GM21367 (cell line): ENCODE measurements at regions not wholly inside any gene's neighbourhood (a gene's known extent, or its start where the extent isn't known, plus 50 kb on each side); places are given as distances from the start of the nearest gene placed in this dataset.
"Not testable (repeated sequence)": the region's sequence is repeated elsewhere in the genome, so short reads cannot be mapped to it uniquely, and the experiment has no call there.

Source experiments
- ATAC-seq: cut with Tn5 transposase; IDR thresholded peaks from one replicate; pipeline ENCODE4 v1.9.1; 2021; ENCODE audit not compliant: unreplicated experiment

DNA sequence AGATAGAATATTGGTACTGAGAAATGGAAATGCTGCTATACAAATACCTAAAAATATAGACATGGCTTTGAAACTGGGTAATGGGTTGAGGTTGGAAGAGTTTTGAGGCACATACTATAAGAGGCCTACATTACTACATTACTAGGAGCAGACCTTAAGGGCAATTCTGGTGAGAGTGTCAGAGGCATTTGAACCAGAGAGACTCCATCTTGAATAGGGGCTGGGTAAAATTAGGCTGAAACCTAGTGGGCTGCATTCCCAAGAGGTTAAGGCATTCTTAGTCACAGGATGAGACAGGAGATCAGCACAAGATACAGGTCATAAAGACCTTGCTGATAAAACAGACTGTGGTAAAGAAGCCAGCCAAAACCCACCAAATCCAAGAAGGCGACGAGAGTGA lies 104.6 kb upstream of the ADRA1B start:
- no peak for ATAC-seq

DNA sequence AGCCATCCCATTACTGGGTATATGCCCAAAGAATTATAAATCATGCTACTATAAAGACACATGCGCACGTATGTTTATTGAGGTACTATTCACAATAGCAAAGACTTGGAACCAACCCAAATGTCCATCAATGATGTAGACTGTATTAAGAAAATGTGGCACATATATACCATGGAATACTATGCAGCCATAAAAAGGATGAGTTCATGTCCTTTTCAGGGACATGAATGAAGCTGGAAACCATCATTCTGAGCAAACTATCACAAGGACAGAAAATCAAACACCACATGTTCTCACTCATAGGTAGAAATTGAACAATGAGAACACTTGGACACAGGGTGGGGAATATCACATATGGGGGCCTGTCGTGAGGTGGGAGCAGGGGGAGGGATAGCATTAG lies 103.5 kb upstream of the ADRA1B start:
- not testable (repeated sequence) for ATAC-seq

DNA sequence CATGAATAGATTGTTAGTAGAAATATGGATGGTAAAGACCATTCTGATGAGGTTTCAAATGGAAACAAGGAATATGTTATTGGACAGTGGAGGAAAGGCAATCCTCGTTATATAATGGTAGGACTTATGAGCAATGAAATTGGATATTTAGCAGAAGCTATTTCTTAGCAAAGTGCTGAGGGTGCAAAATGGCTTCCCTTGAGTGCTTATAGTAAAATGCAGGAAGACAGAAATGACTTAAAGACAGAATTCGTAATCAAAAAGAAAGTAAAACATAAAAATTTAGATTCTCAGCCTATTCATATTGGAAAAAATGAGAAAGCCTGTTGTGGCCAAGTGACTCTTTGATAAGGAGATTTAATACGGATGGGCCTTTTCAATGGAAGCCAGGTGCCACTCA lies 102.1 kb upstream of the ADRA1B start:
- ATAC-seq = no peak

DNA sequence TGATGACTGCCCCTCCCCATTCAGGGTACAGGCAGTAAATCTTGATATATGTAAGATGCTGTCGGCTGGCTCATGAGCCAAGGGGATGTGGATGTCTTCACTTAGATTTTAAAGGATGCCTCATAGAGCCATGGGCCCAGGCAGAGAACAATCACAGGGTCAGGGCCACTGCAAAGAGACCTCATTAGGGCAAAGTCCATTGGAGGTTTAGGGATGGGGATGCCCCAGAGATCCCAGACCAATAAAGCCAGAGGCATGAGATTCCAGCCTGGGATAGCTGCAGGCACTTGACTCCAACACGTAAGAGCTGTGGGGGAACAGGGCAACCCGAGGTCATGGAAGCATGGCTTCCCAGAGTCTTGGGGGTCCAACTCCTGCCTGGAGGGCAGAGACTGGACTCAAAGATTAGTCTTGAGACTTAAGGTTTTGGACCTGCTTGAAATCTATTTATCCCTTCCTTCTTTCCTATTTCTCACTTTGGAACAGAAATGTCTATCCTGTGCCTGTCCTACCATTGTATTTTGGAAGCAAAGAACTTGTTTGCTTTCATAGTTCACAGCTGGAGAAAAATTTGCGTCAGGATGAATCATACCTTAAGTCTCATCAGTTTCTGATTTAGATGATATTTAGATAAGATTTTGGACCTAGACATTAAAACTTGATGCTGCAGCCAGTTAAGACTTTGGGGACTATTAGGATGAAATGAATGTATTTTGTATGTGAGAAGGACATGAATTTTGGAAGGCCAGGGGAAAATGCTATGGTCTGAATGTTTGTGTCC lies 101.3 kb upstream of the ADRA1B start:
- ATAC-seq = no peak

- ATAC-seq = no peak
Observed at GRCh38 chr5:159817262-159818029, 98.8 kb upstream of the ADRA1B start.

- no peak for ATAC-seq
Observed at GRCh38 chr5:159819591-159820411, 96.5 kb upstream of the ADRA1B start.

DNA sequence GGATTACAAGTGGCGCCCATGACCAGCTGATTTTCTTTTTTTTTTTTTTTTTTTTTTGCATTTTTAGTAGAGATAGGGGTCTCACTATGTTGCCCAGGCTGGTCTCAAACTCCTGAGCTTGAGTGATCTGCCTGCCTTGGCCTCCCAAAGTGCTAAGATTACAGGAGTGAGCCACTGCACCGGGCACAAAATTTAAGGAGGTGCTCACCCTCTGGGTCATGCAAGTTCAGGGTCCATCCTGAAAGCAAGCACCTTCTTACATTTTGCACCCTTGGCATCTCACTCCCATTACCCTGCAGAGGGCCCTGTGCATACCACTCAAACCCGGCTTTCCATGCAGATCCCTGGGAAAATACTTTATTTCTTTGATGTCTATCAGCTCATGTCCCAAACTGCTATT lies 95.6 kb upstream of the ADRA1B start:
- ATAC-seq = no peak

- ATAC-seq = no peak
Observed at GRCh38 chr5:159821461-159821940, 94.8 kb upstream of the ADRA1B start.

DNA sequence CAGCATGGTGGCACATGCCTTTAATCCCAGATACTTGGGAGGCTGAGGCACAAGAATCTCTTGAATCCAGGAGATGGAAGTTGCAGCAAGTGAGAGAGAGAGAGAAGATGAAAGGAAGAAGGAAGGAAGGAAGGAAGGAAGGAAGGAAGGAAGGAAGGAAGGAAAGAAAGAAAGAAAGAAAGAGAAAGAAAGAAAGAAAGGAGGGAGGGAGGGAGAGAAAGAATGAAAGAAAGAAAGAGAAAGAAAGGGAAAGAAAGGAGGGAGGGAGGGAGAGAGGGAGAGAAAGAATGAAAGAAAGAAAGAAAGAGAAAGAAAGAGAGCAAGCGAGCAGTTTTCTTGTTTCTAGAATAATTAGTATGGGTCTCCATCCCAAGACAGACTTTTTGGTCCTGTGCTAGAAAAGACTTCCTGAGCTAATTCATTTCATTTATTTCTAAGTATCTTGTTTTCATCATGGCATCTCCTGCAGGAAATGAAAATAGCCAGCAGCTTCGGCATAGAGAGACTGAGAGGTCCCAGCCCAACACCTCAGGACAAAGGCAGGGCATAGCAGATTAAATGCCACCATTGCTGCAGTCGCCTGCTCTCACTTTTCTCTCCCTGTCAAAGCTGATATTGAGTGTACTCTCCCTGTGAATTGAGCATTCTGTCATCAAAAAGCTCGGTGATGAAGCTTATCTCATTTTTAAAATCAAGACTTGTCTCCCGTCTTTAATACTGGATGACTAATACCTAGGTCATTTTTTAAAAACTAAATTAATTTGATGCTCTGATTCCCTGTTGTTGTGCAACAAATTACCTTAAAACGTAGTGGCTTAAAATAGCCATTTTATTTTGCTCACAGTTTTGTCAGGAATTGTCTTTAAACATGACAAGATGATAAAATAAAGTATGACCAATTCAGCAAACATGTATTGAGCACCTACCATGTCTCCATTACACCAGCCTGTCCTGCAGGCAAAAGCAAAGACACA lies 91.8 kb upstream of the ADRA1B start:
- ATAC-seq = no peak

GRCh38 chr5:159825551-159826051 lies 90.7 kb upstream of the ADRA1B start:
- ATAC-seq = no peak

DNA sequence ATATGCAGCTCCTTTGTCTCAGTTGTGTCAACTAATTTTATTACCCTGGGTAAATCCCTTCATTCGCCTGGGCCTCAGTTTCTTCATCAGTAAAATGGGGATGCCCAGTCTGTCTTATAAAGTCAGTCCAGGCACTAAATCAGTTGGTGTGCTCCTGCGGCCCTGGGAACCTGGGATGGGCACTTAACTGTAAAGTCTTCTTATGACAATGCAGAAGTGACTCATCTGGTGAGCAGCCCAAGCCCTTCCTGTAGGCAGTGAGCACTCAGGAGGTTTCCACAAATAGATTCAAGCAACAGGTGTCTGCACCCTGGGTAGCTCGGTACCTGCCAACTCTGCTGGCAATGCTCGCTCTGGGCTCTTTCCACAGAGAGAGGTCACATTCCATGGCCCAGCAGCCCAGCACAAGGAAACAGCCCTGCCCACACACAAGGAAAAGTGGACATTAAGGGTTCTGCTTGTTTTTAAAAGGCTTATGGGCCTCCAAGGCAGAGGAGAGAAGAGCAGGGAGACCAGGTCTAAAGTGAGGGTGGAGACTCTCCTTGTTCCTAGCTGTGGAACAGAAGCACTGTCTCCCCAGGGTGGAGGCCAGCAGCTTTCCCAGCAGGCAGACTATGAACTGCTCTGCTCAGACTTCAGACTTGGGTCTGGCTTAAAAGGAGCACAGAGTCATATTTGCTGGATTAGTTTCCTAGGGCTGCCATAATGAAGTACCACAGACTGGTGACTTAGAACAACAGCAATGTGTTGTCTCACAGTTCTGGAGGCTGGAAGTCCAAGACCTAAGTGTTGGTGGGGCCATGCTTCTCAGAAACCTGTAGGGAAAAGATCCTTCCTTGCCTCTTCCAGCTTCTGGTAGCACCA lies 89.7 kb upstream of the ADRA1B start:
- peak; percentile 96 for ATAC-seq

GRCh38 chr5:159827861-159828260 lies 88.4 kb upstream of the ADRA1B start:
- no peak for ATAC-seq

GRCh38 chr5:159832073-159832472 lies 84.2 kb upstream of the ADRA1B start:
- ATAC-seq = no peak

GRCh38 chr5:159833088-159833487 lies 83.2 kb upstream of the ADRA1B start:
- no peak for ATAC-seq

GRCh38 chr5:159833846-159834245 lies 82.4 kb upstream of the ADRA1B start:
- ATAC-seq = no peak

DNA sequence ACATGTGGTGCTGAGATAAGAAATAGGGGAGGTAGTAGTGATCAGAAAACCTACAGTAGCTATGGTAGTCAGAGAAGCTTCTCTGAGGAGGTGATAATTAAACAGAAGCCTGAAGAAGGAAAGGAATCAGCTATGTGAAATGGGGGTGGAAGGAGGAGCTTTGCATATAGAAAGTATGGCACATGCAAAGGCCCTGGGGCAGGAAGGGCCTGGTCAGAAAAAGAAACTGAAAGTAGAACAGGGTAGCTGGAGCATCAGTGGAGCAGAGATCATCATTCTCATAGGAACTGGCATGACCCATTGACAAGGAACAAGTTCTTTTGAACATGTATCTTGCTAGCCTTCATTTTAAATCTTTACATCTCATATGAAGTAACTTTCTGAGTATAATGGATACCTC lies 80.7 kb upstream of the ADRA1B start:
- no peak for ATAC-seq

GRCh38 chr5:159836691-159837090 lies 79.6 kb upstream of the ADRA1B start:
- ATAC-seq = no peak

GRCh38 chr5:159837860-159838259 lies 78.4 kb upstream of the ADRA1B start:
- no peak for ATAC-seq

DNA sequence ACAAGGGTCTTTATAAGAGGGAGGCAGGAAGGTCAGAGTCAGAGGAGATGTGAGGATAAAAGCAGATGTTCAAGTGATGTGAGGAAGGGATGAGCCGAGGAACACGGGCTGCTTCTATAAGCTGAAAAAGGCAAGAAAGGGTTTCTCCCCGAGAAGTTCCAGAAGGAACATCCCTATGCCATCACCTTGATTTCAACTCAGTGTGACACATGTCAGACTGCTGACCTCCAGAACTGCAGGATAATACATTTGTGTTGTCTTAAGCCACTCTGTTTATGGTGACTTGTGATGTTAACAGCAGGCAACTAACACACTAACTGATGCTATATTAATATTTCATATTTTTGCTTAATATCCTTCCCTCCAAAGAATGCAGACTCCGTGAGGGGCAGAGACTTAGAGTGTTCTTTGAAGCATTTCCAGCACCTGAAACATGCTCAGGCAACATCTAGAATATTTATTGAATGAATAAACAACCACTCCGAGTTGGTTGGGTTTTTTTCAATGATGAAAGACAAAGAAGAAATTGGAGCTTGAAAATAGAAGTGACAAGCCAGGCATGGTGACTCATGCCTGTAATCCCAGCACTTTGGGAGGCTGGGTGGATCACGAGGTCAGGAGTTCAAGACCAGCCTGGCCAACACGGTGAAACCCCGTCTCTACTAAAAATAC lies 77.6 kb upstream of the ADRA1B start:
- ATAC-seq = no peak
